ENCODE measurements at regions not wholly inside any gene's neighbourhood (a gene's known extent, or its start where the extent isn't known, plus 50 kb on each side); places are given as distances from the start of the nearest gene placed in this dataset.
A peak's percentile ranks its signal among the peaks of the same experiment; 100 is the strongest.
"Not testable (repeated sequence)": the region's sequence is repeated elsewhere in the genome, so short reads cannot be mapped to it uniquely, and the experiment has no call there.

- no peak for DNase-seq
Measured at GRCh38 chr10:30730306-30730705, 100.8 kb upstream of the LYZL2 start.

DNA sequence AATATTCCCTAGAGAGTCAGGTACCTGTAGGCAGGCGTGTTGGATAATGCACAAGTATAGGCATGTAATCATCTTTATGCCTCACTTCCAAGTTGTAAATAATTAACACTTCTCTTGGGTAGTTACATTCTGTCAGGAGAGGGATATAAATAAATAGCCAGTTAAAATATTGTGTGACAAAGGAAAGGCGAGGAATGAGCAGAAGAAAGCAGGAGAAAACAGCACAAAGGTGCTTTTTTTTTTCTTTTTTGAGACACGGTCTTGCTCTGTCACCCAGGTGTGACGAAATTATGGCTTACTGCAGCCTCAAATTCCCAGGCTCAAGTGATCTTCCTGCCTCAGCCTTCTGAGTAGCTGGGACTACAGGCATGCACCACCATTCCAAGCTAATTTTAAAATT lies 99.2 kb upstream of the LYZL2 start:
- no peak for DNase-seq

GRCh38 chr10:30728127-30728526 lies 98.6 kb upstream of the LYZL2 start:
- no peak for DNase-seq

DNA sequence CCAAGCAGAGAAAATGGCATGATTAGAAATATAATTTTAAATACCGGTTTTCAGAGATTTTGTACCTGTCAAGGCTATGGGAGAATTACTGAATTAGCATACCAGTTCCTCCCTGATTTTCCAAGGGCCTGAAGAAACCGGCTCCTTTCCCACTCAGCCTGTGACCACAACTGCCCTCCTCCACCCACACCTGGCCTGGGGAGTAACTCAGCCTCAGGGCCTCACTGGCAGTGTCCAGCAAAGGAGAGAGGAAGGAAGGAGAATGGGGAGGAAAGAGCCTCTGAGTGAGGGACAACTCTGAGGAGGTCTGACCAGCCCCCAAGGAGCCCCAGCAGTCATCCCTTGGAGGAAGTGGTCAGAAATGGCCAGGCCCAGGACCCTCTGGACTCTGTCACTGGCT lies 98.0 kb upstream of the LYZL2 start:
- DNase-seq: no peak

- DNase-seq: peak; percentile 7
Measured at GRCh38 chr10:30726783-30727414, 97.3 kb upstream of the LYZL2 start.

DNA sequence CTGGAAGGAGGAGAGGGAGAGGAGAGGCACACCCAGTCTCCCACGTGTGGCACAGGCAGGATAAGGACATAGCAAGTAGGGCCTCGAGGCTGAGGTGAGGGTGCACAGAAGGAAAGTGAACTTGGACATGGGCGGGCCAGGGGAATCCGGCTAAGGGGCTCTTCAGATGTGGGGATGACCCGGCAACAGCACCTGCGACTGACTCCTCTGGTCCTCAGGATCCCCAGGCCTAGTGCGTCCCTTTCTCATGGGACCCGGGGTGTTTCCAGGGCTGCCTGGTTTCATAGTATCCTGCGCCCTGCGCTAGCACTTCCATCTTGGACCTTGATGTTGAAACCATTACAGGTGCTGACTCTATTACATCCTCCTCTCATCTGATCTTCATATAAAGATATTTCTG lies 96.1 kb upstream of the LYZL2 start:
- no peak for DNase-seq

DNA sequence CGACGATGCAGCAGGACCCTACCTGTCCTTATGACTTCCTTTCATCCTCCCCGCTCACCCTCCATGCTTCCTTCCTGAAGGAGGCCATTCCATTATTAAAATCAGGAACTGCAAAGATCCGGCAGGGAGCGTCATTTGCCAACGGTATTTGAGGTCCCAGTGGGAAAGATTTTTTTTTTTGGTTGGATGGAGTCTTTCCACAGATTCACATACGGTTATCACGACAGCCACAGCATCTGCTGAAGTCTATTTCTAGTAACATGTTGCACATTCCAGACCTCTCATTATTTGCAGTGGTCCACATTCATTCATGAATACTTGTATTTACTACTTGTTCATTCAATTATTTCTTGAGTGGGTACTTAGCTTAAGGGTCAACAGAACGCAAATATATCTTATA lies 94.7 kb upstream of the LYZL2 start:
- DNase-seq: no peak

- DNase-seq: no peak
Measured at GRCh38 chr10:30722956-30723620, 93.5 kb upstream of the LYZL2 start.

DNA sequence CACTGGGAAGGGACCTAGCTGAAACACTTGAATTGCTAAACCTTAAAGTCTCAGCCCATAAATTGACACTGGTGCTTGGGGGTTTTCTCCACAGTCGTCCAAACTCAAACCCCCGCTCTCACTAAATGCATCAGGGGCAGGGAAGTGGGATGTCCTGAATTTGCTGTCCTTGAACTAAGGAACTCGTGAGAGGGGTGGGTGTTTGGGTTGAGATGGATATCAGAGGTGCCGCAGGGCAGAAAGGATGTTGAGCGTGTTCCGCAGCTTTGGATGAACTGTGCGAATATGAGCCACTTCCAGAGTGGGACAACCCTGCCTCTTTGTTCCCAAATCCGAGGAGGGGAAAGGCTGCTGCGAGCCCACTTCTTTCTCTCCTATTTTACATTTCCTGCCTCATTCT lies 90.3 kb upstream of the LYZL2 start:
- no peak for DNase-seq

DNA sequence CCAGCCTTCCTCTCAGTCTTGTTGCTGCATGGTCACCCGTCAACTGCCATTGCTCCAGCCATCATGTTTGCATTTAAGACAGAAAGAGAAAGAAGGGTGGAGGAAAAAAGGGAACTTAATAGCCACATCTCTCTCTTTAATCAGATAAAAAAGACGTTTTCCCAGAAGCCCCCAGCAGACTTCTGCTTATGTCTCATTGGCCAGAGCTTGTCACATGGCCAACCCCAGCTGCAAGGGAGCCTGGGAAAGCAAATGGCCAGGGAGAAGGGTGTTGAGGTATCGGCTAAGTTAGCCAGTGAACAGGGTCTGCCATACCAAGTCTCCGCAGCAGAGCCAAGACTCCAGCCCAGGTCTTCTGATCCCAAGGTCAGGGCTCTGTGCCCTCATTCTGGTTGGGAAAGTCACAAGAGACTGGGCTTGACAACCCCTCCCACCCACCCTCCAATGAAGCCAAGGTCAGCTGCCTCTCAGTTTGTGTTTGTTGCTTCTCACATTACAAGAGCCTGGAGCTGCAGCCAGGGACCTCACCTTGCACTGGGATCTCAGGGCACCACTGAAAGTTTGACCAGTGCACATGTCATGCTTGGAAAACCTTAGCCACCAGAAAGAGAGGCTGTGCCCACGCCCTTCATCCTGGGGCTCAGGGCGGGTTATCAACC lies 80.3 kb upstream of the LYZL2 start:
- DNase-seq: no peak

DNA sequence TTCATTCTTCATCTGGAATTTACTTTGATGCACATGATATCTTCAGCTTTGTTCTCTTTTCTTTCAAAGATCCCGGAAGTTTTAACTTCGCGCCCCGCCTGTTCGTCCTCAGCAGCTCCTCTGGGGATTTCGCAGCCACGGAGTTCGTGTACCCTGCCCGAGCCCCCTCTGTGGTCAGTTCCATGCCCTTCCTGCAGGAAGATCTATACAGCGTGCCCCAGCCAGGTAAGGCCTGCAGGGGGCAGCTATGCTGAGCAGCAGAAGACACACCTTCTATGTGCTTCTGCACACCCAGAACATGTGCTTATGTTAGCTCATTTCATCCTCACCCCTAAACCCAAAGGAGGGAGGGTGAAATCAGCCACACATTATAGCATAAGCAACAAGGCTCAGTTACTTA lies 79.7 kb upstream of the LYZL2 start:
- no peak for DNase-seq

GRCh38 chr10:30708234-30708633 lies 78.7 kb upstream of the LYZL2 start:
- no peak for DNase-seq

DNA sequence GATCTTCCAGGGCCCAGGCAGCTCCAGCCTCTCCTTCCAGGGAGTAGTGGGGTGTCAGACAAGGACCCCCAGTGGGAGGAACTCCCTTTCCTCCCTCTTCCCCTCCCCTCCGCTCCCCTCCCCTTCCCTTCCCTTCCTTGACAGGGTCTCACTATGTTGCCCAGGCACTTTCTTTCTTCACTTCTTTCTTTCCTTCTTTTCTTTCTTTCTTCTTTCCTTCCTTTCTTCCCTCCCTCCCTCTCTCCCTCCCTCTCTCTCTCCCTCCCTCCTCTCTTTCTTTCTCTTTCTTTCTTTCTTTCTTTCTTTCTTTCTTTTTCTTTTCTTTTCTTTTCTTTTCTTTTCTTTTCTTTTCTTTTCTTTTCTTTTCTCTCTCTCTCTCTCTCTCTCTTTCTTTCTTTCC lies 76.6 kb upstream of the LYZL2 start:
- DNase-seq: not testable (repeated sequence)

- DNase-seq: no peak
Measured at GRCh38 chr10:30705625-30706149, 76.1 kb upstream of the LYZL2 start.

GRCh38 chr10:30705101-30705624 lies 75.6 kb upstream of the LYZL2 start:
- DNase-seq: no peak

- DNase-seq: not testable (repeated sequence)
Measured at GRCh38 chr10:30704601-30705100, 75.1 kb upstream of the LYZL2 start.

- no peak for DNase-seq
Measured at GRCh38 chr10:30704026-30704600, 74.6 kb upstream of the LYZL2 start.

DNA sequence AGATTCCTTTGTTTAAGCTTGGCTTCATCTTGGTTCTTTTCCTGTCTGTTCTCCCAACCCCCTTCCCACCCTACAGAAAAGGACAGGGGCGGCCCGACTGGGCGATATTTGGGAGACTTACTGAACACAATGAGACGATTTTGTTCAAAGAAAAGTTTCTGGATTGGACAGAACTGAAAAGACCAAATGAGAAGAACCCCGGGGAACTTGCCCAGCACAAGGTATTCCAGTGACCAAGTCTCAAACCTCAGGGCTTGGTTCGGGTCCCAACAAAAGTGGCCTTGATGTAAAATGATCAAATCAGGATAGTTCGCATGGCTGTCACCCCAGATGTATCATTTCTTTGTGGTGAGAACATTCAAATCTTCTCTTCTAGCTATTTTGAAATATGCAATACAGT lies 73.9 kb upstream of the LYZL2 start:
- DNase-seq: not testable (repeated sequence)

DNA sequence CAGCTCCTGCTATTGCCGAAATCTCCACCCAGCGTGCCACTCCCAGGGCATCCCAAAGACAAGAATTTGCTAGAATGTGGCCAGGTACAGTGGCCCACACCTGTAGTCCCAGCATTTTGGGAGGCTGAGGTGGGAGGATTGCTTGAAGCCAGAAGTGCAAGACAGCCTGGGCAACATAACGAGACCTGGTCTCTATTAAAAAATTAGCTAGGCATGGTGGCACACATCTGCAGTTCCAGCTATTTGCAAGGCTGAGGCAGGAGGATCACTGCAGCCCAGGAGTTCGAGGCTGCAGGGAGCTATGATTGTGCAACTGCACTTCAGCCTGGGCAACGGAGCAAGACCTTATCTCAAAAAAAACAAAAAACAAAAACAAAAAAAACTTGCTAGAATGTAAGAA lies 73.3 kb upstream of the LYZL2 start:
- DNase-seq: no peak

DNA sequence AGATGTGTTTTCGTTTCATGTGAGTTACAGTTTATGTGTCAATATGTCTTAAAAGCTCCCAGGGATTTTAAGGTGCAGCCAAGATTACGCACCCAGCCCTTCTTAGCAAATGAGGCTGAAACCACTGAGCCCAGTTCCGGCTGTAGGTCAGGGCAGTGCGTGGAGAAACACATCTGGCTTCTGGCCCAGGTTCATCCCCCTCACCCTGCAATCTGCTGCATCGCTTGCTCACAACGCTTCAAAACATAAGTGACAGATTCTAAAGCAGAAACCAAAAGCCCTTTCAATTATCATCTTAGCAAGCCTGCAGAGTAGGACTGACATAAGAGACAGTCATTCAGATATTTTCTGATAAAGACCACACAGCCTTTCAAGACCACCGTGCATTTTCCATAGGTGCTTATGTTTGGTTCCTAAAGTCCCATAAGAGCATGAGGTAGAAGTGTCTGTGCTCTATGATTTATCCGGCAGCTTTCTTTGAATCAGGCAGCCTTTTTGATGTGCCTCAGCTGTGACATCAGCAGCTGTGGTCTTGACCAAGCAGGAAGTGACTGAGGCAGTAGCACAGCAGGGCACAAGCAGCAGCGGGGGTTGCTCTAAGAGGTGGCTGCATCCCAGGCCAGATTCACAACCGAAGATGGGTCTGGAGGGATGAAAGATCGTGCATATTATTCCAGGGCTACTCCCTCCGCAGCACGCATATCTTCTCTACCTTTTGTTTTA lies 72.1 kb upstream of the LYZL2 start:
- no peak for DNase-seq

GRCh38 chr10:30697806-30698205 lies 68.3 kb upstream of the LYZL2 start:
- no peak for DNase-seq

DNA sequence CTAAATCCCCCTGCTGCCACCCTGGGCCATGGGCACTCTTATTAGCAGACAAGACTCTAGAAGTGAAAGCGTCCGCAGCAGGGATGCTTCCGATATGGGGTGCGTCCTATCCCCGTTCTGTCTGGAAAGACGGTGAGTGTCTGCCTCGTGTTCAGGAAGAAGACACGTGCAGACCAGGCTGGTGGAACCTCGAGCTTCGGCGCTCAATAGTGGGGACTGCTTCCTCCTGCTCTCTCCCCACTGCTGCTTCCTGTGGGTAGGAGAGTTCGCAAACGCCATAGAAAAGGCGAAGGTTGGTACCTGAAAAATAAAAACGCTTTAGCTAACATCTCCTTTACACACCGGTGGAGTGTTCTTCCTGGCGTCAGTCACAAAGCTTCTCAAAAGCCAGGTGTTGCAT lies 67.7 kb upstream of the LYZL2 start:
- not testable (repeated sequence) for DNase-seq
